MM.1S (cell line): ENCODE measurements at regions not wholly inside any gene's neighbourhood (a gene's known extent, or its start where the extent isn't known, plus 50 kb on each side); places are given as distances from the start of the nearest gene placed in this dataset.

Experiments
- EZH2phosphoT487 ChIP-seq: fragments of 300-600 bp; sonication (generic); IDR thresholded peaks from 2 replicates; pipeline ENCODE4 v1.6.1; 2018; ENCODE audit warnings: antibody characterized with exemption, low read length
- TF ChIP-seq, protein P1 (sequence below): fragments of 300-600 bp; sonication (generic); IDR thresholded peaks from 2 replicates; pipeline ENCODE4 v1.5.1; 2016; ENCODE audit warnings: antibody characterized with exemption, low read length, mixed read lengths

DNA sequence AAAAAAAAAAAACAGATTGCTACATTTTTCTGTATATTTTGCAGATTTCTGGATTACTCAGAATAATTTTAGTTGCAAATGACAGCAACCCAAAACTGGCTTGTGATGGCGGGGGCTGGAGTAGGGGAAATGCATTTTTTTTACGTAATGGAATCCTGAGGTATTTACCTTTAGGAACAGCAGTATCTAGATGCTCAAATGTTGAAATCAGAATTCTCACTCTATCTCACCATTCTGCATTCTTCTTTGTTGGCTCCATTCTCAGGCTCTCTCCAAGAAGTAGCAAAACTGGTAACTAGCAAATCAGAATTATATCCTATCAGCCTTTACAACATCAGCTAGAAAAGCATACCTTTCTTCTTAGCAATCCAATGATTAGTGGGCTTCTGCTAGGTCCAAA is 554.3 kb downstream of the PRELID2 start:
- TF ChIP-seq, protein P1, sequence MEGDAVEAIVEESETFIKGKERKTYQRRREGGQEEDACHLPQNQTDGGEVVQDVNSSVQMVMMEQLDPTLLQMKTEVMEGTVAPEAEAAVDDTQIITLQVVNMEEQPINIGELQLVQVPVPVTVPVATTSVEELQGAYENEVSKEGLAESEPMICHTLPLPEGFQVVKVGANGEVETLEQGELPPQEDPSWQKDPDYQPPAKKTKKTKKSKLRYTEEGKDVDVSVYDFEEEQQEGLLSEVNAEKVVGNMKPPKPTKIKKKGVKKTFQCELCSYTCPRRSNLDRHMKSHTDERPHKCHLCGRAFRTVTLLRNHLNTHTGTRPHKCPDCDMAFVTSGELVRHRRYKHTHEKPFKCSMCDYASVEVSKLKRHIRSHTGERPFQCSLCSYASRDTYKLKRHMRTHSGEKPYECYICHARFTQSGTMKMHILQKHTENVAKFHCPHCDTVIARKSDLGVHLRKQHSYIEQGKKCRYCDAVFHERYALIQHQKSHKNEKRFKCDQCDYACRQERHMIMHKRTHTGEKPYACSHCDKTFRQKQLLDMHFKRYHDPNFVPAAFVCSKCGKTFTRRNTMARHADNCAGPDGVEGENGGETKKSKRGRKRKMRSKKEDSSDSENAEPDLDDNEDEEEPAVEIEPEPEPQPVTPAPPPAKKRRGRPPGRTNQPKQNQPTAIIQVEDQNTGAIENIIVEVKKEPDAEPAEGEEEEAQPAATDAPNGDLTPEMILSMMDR, result no peak
- TF ChIP-seq EZH2phosphoT487, result no peak
